DND-41 (cell line): ENCODE measurements at regions not wholly inside any gene's neighbourhood (a gene's known extent, or its start where the extent isn't known, plus 50 kb on each side); places are given as distances from the start of the nearest gene placed in this dataset.
"Not testable (repeated sequence)": the region's sequence is repeated elsewhere in the genome, so short reads cannot be mapped to it uniquely, and the experiment has no call there.

Source experiments
- ATAC-seq: fragments of 200-7000 bp; cut with Tn5 transposase; 3 replicates; pipeline ENCODE4 v1.9.1; 2021; ENCODE audit warnings: low read depth; ENCODE audit not compliant: insufficient read depth
- DNase-seq: peaks from one replicate; pipeline ENCODE4 v3.0.0-alpha.2; 2020
- H2AFZ ChIP-seq: 2 replicates; pipeline ENCODE4 v1.6.0; 2012; ENCODE audit warnings: low read depth, low read length
- H3K27ac ChIP-seq: 2 replicates; pipeline ENCODE4 v1.5.1; 2012; ENCODE audit warnings: low read length, inconsistent platforms
- H3K27me3 ChIP-seq: fragments of 200-600 bp; sonication (generic); 2 replicates; pipeline ENCODE4 v1.6.0; 2012; ENCODE audit warnings: low read length, mild to moderate bottlenecking, inconsistent platforms; ENCODE audit not compliant: insufficient read depth, poor library complexity
- H3K36me3 ChIP-seq: 2 replicates; pipeline ENCODE4 v1.5.1; 2012; ENCODE audit warnings: low read length, inconsistent platforms; ENCODE audit not compliant: insufficient read depth
- H3K4me1 ChIP-seq: 2 replicates; pipeline ENCODE4 v1.5.1; 2012; ENCODE audit warnings: mild to moderate bottlenecking, low read length; ENCODE audit not compliant: insufficient read depth
- H3K4me2 ChIP-seq: 2 replicates; pipeline ENCODE4 v1.6.0; 2012; ENCODE audit warnings: mild to moderate bottlenecking, moderate library complexity, low read length, inconsistent platforms; ENCODE audit not compliant: insufficient read depth
- H3K4me3 ChIP-seq, 2 experiments: fragments of 200-600 bp in 1 of 2; shearing (Covaris generic) in 1 of 2; 2 replicates each; pipeline ENCODE4 v1.5.1; 2012 to 2016; ENCODE audit warnings: inconsistent platforms in 2 of 2, low read length in 2 of 2, mild to moderate bottlenecking in 2 of 2, low read depth in 1 of 2, moderate library complexity in 1 of 2
- H3K79me2 ChIP-seq: 2 replicates; pipeline ENCODE4 v1.6.0; 2012; ENCODE audit warnings: low read length, inconsistent platforms; ENCODE audit not compliant: insufficient read depth
- H3K9ac ChIP-seq: 2 replicates; pipeline ENCODE4 v1.6.0; 2012; ENCODE audit warnings: low read depth, mild to moderate bottlenecking, inconsistent platforms, low read length, moderate library complexity
- H3K9me3 ChIP-seq: 2 replicates; pipeline ENCODE4 v1.5.1; 2012; ENCODE audit warnings: low read length, moderate library complexity, mild to moderate bottlenecking, inconsistent platforms; ENCODE audit not compliant: insufficient read depth, severe bottlenecking
- H4K20me1 ChIP-seq: 2 replicates; pipeline ENCODE4 v1.6.0; 2012; ENCODE audit warnings: low read length; ENCODE audit not compliant: insufficient read depth
- CTCF ChIP-seq: IDR thresholded peaks from 2 replicates; pipeline ENCODE4 v1.5.1; 2012; ENCODE audit warnings: borderline replicate concordance, low read length, moderate library complexity, mild to moderate bottlenecking; ENCODE audit not compliant: poor library complexity, severe bottlenecking; ENCODE audit errors: extremely low read depth
- EZH2 ChIP-seq: IDR thresholded peaks from 3 replicates; pipeline ENCODE4 v1.6.1; 2012; ENCODE audit warnings: borderline replicate concordance, low read depth, mild to moderate bottlenecking, moderate library complexity, low read length, inconsistent platforms; ENCODE audit not compliant: severe bottlenecking

GRCh38 chr20:55528482-55528881, 476.8 kb downstream of the CBLN4 start:
- Histone ChIP-seq H3K4me3 (no peak overlapping the region), H3K36me3 (no peaks in the 10 kb centered on the region), H3K27ac (no peak overlapping the region), H3K4me1 (no peaks in the 10 kb centered on the region), H2AFZ (no peak overlapping the region), H3K9me3 (no peaks in the 10 kb centered on the region), H3K9ac (no peak overlapping the region), H3K4me2 (no peak overlapping the region), H3K79me2 (no peaks in the 10 kb centered on the region), H3K27me3 (no peaks in the 10 kb centered on the region), H4K20me1 (no peaks in the 10 kb centered on the region)
- no peak for ATAC-seq
- no peak for DNase-seq
- TF ChIP-seq EZH2 = no peak
- no peak for TF ChIP-seq CTCF

- ATAC-seq = no peak
- TF ChIP-seq CTCF (no peak), EZH2 (no peak)
- DNase-seq = no peak
- Histone ChIP-seq H3K27me3 (no peaks in the 10 kb centered on the region), H4K20me1 (no peaks in the 10 kb centered on the region), H3K9me3 (no peaks in the 10 kb centered on the region), H3K4me2 (no peak overlapping the region), H3K36me3 (no peaks in the 10 kb centered on the region), H2AFZ (no peak overlapping the region), H3K27ac (no peak overlapping the region), H3K4me3 (no peak overlapping the region), H3K79me2 (no peaks in the 10 kb centered on the region), H3K9ac (no peak overlapping the region), H3K4me1 (no peaks in the 10 kb centered on the region)
Measured at GRCh38 chr20:55522296-55522815, 483.0 kb downstream of the CBLN4 start.

GRCh38 chr20:55517584-55517983, 487.7 kb downstream of the CBLN4 start:
- not testable (repeated sequence) for H2AFZ ChIP-seq, H3K4me1 ChIP-seq, DNase-seq, H3K4me2 ChIP-seq, H3K9ac ChIP-seq, H3K9me3 ChIP-seq, H3K27me3 ChIP-seq, H3K27ac ChIP-seq, H3K4me3 ChIP-seq, ATAC-seq, H4K20me1 ChIP-seq, H3K79me2 ChIP-seq, H3K36me3 ChIP-seq

GRCh38 chr20:55515832-55516231, 489.5 kb downstream of the CBLN4 start:
- H2AFZ ChIP-seq = no peak overlapping the region
- H3K36me3 ChIP-seq = no peaks in the 10 kb centered on the region
- DNase-seq = no peak
- H3K4me2 ChIP-seq = no peak overlapping the region
- ATAC-seq = no peak
- H3K79me2 ChIP-seq = no peaks in the 10 kb centered on the region
- H3K4me3 ChIP-seq = no peak overlapping the region
- H3K9ac ChIP-seq = no peak overlapping the region
- H3K9me3 ChIP-seq = no peaks in the 10 kb centered on the region
- no peaks in the 10 kb centered on the region for H4K20me1 ChIP-seq
- no peaks in the 10 kb centered on the region for H3K27me3 ChIP-seq
- no peak overlapping the region for H3K27ac ChIP-seq
- no peaks in the 10 kb centered on the region for H3K4me1 ChIP-seq
- TF ChIP-seq CTCF (no peak), EZH2 (no peak)
